Adrenal gland (tissue), 9 donors: ENCODE measurements at regions not wholly inside any gene's neighbourhood (a gene's known extent, or its start where the extent isn't known, plus 50 kb on each side); places are given as distances from the start of the nearest gene placed in this dataset.

Experiments used
- DNase-seq, 7 donors: peaks; one replicate each; pipeline ENCODE4 v3.0.0-alpha.2; 2019 to 2020
- H3K27ac ChIP-seq, 5 donors: fragments of 200-600 bp; sonication (generic) in 4 of 5; 1 replicate in 3 of 5; 2 replicates in 2 of 5; pipeline versions ENCODE4 v1.5.1 to v1.8.0; 2016 to 2020; ENCODE audit warnings: mild to moderate bottlenecking in 1 of 5
- H3K27me3 ChIP-seq: fragments of 200-600 bp; 2 replicates; pipeline ENCODE4 v1.8.0; 2021
- H3K36me3 ChIP-seq, 2 donors: fragments of 200-600 bp; replicated peaks in 1 of 2; 1 replicate in 1 of 2; 2 replicates in 1 of 2; pipeline versions ENCODE4 v1.5.1 to v1.8.0; 2018 to 2022
- H3K4me1 ChIP-seq, 2 donors: fragments of 200-600 bp; replicated peaks in 1 of 2; 1 replicate in 1 of 2; 2 replicates in 1 of 2; pipeline versions ENCODE4 v1.5.1 to v1.8.0; 2018 to 2021
- H3K4me3 ChIP-seq, 4 donors: fragments of 200-600 bp; sonication (generic) in 3 of 4; one replicate each; pipeline ENCODE4 v1.5.1; 2016 to 2018
- H3K9me3 ChIP-seq, 3 donors: fragments of 200-600 bp; sonication (generic) in 1 of 3; replicated peaks in 1 of 3; 1 replicate in 2 of 3; 2 replicates in 1 of 3; pipeline versions ENCODE4 v1.5.1 to v1.8.0; 2016 to 2021
- CTCF ChIP-seq, 6 experiments: fragments of 450-650 bp in 4 of 6; fragments of 200-600 bp in 2 of 6; sonication (generic) in 1 of 6; IDR thresholded peaks; 1 replicate in 5 of 6; 2 replicates in 1 of 6; pipeline versions ENCODE4 v1.5.1 to v1.8.0; 2016 to 2021; ENCODE audit warnings: antibody characterized with exemption in 6 of 6, mild to moderate bottlenecking in 2 of 6, moderate library complexity in 1 of 6
- POLR2A ChIP-seq, 2 donors: fragments of 450-650 bp; IDR thresholded peaks; one replicate each; pipeline ENCODE4 v1.6.1; 2017; ENCODE audit warnings: antibody characterized with exemption in 2 of 2, mild to moderate bottlenecking in 2 of 2, moderate library complexity in 1 of 2
- WGBS, 4 donors: extraction: QIAGEN DNeasy Blood & Tissue Kit in 2 of 4; methylation state at CpG; one replicate each; pipeline versions ENCODE4 v1.1.5 to v1.1.7; 2013 to 2017; 5-methylcytosine and 5-hydroxymethylcytosine counted together
- intact Hi-C, 2 donors: fragments of 100-400 bp; cut with DNase I; formaldehyde crosslinking; loops; one replicate each; pipeline versions ENCODE4 v1.14.1 to v1.15.0; 2022 to 2023
- donor health status: healthy with polysubstance abuse.
- donor health status: Bipolar disorder and iron deficiency.
- donor health status: DM: yes; HTN: yes; CAD: no.
- donor health status: DM: no; HTN: no; CAD: no.
- donor health status: DM: no; HTN: no; CAD: no.

GRCh38 chr11:119787074-119787461 lies 58.1 kb upstream of the NECTIN1 start:
- DNase-seq = no peak
- 71 to 100% (median 78%) methylated on average over 3 to 6 of the region's 6 CpGs for WGBS, 4 donors

GRCh38 chr11:119786431-119787073 lies 57.6 kb upstream of the NECTIN1 start:
- intact Hi-C loops = no loop called here
- H3K27me3 ChIP-seq = no peaks in the 10 kb centered on the region
- H3K4me3 ChIP-seq = no peak overlapping the region
- TF ChIP-seq POLR2A (IDR thresholded peaks at IDR 0.05) (no peak), CTCF (IDR thresholded peaks at IDR 0.05) (no peak)
- H3K27ac ChIP-seq = no peak overlapping the region
- DNase-seq = no peak
- no peaks in the 10 kb centered on the region for H3K9me3 ChIP-seq
- H3K36me3 ChIP-seq = no peaks in the 10 kb centered on the region
- no peaks in the 10 kb centered on the region for H3K4me1 ChIP-seq
- 84 to 93% (median 88%) methylated on average over 7 to 10 of the region's 10 CpGs for WGBS, 4 donors

More at GRCh38 chr11:119787074-119787461, 58.1 kb upstream of the NECTIN1 start:
- Histone ChIP-seq H3K4me3 (no peak overlapping the region), H3K4me1 (no peaks in the 10 kb centered on the region), H3K9me3 (no peaks in the 10 kb centered on the region), H3K27me3 (no peaks in the 10 kb centered on the region), H3K36me3 (no peaks in the 10 kb centered on the region), H3K27ac (no peak overlapping the region)
- intact Hi-C loops = no loop called here
- no peak for TF ChIP-seq CTCF (IDR thresholded peaks at IDR 0.05)
- TF ChIP-seq POLR2A (IDR thresholded peaks at IDR 0.05) = no peak

- intact Hi-C loops = no loop called here
- TF ChIP-seq POLR2A (IDR thresholded peaks at IDR 0.05) (no peak), CTCF (IDR thresholded peaks at IDR 0.05) (no peak)
- 68 to 93% (median 82%) methylated on average over 2 of the region's 2 CpGs for WGBS, 4 donors
Measured at GRCh38 chr11:119785131-119785530, 56.1 kb upstream of the NECTIN1 start.

GRCh38 chr11:119784421-119784820 lies 55.4 kb upstream of the NECTIN1 start:
- H3K27me3 ChIP-seq = no peaks in the 10 kb centered on the region
- TF ChIP-seq POLR2A (IDR thresholded peaks at IDR 0.05) (no peak), CTCF (IDR thresholded peaks at IDR 0.05) (no peak)
- WGBS, 4 donors = 83 to 100% (median 91%) methylated on average over 5 to 6 of the region's 6 CpGs
- H3K36me3 ChIP-seq = no peaks in the 10 kb centered on the region
- H3K27ac ChIP-seq = no peak overlapping the region
- intact Hi-C loops = no loop called here
- H3K4me1 ChIP-seq = no peaks in the 10 kb centered on the region
- DNase-seq = no peak
- H3K4me3 ChIP-seq = no peak overlapping the region
- no peaks in the 10 kb centered on the region for H3K9me3 ChIP-seq

More at GRCh38 chr11:119785131-119785530, 56.1 kb upstream of the NECTIN1 start:
- Histone ChIP-seq H3K9me3 (no peaks in the 10 kb centered on the region), H3K4me1 (no peaks in the 10 kb centered on the region), H3K4me3 (no peak overlapping the region), H3K36me3 (no peaks in the 10 kb centered on the region), H3K27ac (no peak overlapping the region), H3K27me3 (no peaks in the 10 kb centered on the region)
- no peak for DNase-seq
